ENCODE measurements at regions not wholly inside any gene's neighbourhood (a gene's known extent, or its start where the extent isn't known, plus 50 kb on each side); places are given as distances from the start of the nearest gene placed in this dataset.

DNA sequence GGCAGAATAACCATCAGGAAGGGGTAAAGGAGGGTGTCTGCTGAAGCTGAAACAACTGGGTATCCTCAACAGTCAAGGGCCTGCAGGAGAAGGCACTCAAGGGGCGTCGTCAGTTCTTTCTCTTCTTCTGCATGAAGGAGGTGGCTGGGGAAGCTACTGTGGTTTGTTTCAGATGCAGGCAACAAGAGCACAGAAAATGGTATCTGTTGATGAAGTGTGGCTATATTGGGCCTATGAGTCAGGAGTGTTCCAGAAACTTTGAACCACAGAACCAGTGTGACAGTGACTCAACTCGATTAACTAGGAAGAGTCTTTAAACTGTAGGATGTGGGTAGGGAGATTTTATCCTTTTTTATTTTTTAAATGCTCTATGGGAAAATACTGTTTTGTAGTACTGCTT is 686.3 kb downstream of the FGF9 start:
- CTCF ChIA-PET: no interaction called here
- no TSS peak for BruUV-seq (replicated peaks)
- ATAC-seq (no peak), DNase-seq (ENCODE audit: low read depth, low spot score) (no peak)
- Histone ChIP-seq H3K9me3 (ENCODE audit: control insufficient read depth, insufficient read depth, low read depth, low read length) (no peaks in the 10 kb centered on the region), H3K36me3 (ENCODE audit: control insufficient read depth, insufficient read depth, low read length) (no peaks in the 10 kb centered on the region), H3K4me1 (ENCODE audit: control insufficient read depth, insufficient read depth, low read length) (no peaks in the 10 kb centered on the region), H3K27me3 (ENCODE audit: control insufficient read depth, insufficient read depth, low read length) (no peaks in the 10 kb centered on the region), H3K4me3 (ENCODE audit: low read depth in 2 of 2, low read length in 2 of 2) (no peak overlapping the region), H3K27ac (ENCODE audit: low read length) (no peak overlapping the region)
- in situ Hi-C loops (cut with HindIII; ENCODE audit: low pct_unique_long_range_greater_than_20kb, low sequenced_read_pairs): no loop called here
- intact Hi-C loops (cut with micrococcal nuclease; ENCODE audit: unreplicated experiment): no loop called here
- POLR2A ChIA-PET: no interaction called here
- TF ChIP-seq REST (IDR thresholded peaks at IDR 0.05; ENCODE audit: insufficient read depth in 1 of 2, low read depth in 2 of 2, low read length in 1 of 2): no peak
- no peak for TF ChIP-seq TCF7L2 (IDR thresholded peaks at IDR 0.05; ENCODE audit: low read depth, low read length)
- TF ChIP-seq SIN3A (IDR thresholded peaks at IDR 0.05; ENCODE audit: borderline replicate concordance, insufficient read depth, low read depth, low read length): no peak
- no peak for TF ChIP-seq POLR2AphosphoS5 (IDR thresholded peaks at IDR 0.05; ENCODE audit: low read depth, low read length)

DNA sequence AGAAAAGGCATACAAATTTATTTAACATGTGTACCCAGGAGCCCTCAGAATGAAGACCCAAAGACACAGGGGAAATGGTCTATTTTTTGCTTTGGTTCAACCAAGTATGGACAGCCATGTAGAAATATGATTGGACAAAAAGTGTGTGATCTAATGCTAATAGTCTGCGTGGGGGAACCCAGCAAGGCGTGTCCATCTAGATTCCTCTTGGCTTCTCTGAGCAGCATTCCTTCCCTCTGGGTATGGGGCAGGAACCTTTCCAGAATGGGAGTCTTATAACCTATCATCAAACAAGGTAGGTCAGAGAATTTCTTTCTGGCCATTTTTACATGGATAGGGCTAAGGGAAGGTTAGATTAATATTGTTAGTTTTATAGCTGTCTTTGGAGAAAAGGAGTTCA is 698.2 kb downstream of the FGF9 start:
- Histone ChIP-seq H3K9me3 (ENCODE audit: control insufficient read depth, insufficient read depth, low read depth, low read length) (no peaks in the 10 kb centered on the region), H3K4me1 (ENCODE audit: control insufficient read depth, insufficient read depth, low read length) (no peaks in the 10 kb centered on the region), H3K4me3 (ENCODE audit: low read depth in 2 of 2, low read length in 2 of 2) (no peak overlapping the region), H3K36me3 (ENCODE audit: control insufficient read depth, insufficient read depth, low read length) (no peaks in the 10 kb centered on the region), H3K27me3 (ENCODE audit: control insufficient read depth, insufficient read depth, low read length) (no peaks in the 10 kb centered on the region), H3K27ac (ENCODE audit: low read length) (no peak overlapping the region)
- in situ Hi-C loops (cut with HindIII; ENCODE audit: low pct_unique_long_range_greater_than_20kb, low sequenced_read_pairs) (no loop called here), intact Hi-C loops (cut with micrococcal nuclease; ENCODE audit: unreplicated experiment) (no loop called here)
- BruUV-seq (replicated peaks): no TSS peak
- no peak for TF ChIP-seq REST (IDR thresholded peaks at IDR 0.05; ENCODE audit: insufficient read depth in 1 of 2, low read depth in 2 of 2, low read length in 1 of 2)
- no peak for TF ChIP-seq CTCF (IDR thresholded peaks at IDR 0.05)
- no peak for TF ChIP-seq POLR2AphosphoS5 (IDR thresholded peaks at IDR 0.05; ENCODE audit: low read depth, low read length)
- TF ChIP-seq SIN3A (IDR thresholded peaks at IDR 0.05; ENCODE audit: borderline replicate concordance, insufficient read depth, low read depth, low read length): no peak
- TF ChIP-seq TCF7L2 (IDR thresholded peaks at IDR 0.05; ENCODE audit: low read depth, low read length): no peak
- no peak for ATAC-seq
- POLR2A ChIA-PET: no interaction called here
- CTCF ChIA-PET: no interaction called here
- no peak for DNase-seq (ENCODE audit: low read depth, low spot score)
